Parathyroid adenoma (tissue), 2 donors: ENCODE measurements at regions not wholly inside any gene's neighbourhood (a gene's known extent, or its start where the extent isn't known, plus 50 kb on each side); places are given as distances from the start of the nearest gene placed in this dataset.

Experiments used
- H2AFZ ChIP-seq: fragments of 300-600 bp; sonication (generic); one replicate; pipeline ENCODE4 v1.7.0; 2017; ENCODE audit warnings: antibody characterized with exemption, mild to moderate bottlenecking
- H3K27ac ChIP-seq: fragments of 300-600 bp; sonication (generic); one replicate; pipeline ENCODE4 v1.7.0; 2017
- H3K27me3 ChIP-seq: fragments of 300-600 bp; sonication (generic); one replicate; pipeline ENCODE4 v1.7.0; 2017; ENCODE audit warnings: low read length; ENCODE audit not compliant: control insufficient read depth, insufficient read depth
- H3K36me3 ChIP-seq: fragments of 300-600 bp; sonication (generic); one replicate; pipeline ENCODE4 v1.7.0; 2017; ENCODE audit warnings: low read length; ENCODE audit not compliant: control insufficient read depth, insufficient read depth
- H3K4me1 ChIP-seq: fragments of 300-600 bp; sonication (generic); one replicate; pipeline ENCODE4 v1.7.0; 2017; ENCODE audit warnings: control low read depth
- H3K4me2 ChIP-seq: fragments of 300-600 bp; sonication (generic); one replicate; pipeline ENCODE4 v1.7.0; 2017; ENCODE audit warnings: low read length
- H3K4me3 ChIP-seq: fragments of 300-600 bp; sonication (generic); one replicate; pipeline ENCODE4 v1.7.0; 2017; ENCODE audit warnings: low read depth, low read length
- H3K79me2 ChIP-seq: fragments of 300-600 bp; sonication (generic); one replicate; pipeline ENCODE4 v1.7.0; 2017; ENCODE audit warnings: control low read depth
- H3K9ac ChIP-seq: fragments of 300-600 bp; sonication (generic); one replicate; pipeline ENCODE4 v1.7.0; 2017; ENCODE audit warnings: mild to moderate bottlenecking
- H3K9me3 ChIP-seq: fragments of 300-600 bp; sonication (generic); one replicate; pipeline ENCODE4 v1.7.0; 2017; ENCODE audit warnings: low read length; ENCODE audit not compliant: control insufficient read depth
- CTCF ChIP-seq: fragments of 300-600 bp; sonication (generic); IDR thresholded peaks from one replicate; pipeline ENCODE4 v1.7.0; 2017; ENCODE audit warnings: antibody characterized with exemption, mild to moderate bottlenecking
- donor health status: primary hyperparathyroidism.

- H3K79me2 ChIP-seq: no peaks in the 10 kb centered on the region
- H3K9ac ChIP-seq: no peak overlapping the region
- H3K4me2 ChIP-seq: no peak overlapping the region
- no peak overlapping the region for H3K27ac ChIP-seq
- no peaks in the 10 kb centered on the region for H3K27me3 ChIP-seq
- no peak for TF ChIP-seq CTCF
- H3K4me1 ChIP-seq: no peaks in the 10 kb centered on the region
- H3K9me3 ChIP-seq: no peaks in the 10 kb centered on the region
- H3K36me3 ChIP-seq: no peaks in the 10 kb centered on the region
- H2AFZ ChIP-seq: no peak overlapping the region
- H3K4me3 ChIP-seq: no peak overlapping the region
Measured at GRCh38 chr3:197431346-197431910, 124.3 kb downstream of the BDH1 start.

- no peaks in the 10 kb centered on the region for H3K4me1 ChIP-seq
- no peaks in the 10 kb centered on the region for H3K27me3 ChIP-seq
- no peak for TF ChIP-seq CTCF
- H3K9ac ChIP-seq: no peak overlapping the region
- no peaks in the 10 kb centered on the region for H3K9me3 ChIP-seq
- no peak overlapping the region for H3K4me3 ChIP-seq
- no peaks in the 10 kb centered on the region for H3K79me2 ChIP-seq
- no peak overlapping the region for H2AFZ ChIP-seq
- H3K4me2 ChIP-seq: no peak overlapping the region
- no peak overlapping the region for H3K27ac ChIP-seq
- H3K36me3 ChIP-seq: no peaks in the 10 kb centered on the region
Measured at GRCh38 chr3:197430934-197431333, 124.8 kb downstream of the BDH1 start.

GRCh38 chr3:197430502-197430901 is 125.3 kb downstream of the BDH1 start:
- no peaks in the 10 kb centered on the region for H3K79me2 ChIP-seq
- TF ChIP-seq CTCF: no peak
- no peak overlapping the region for H3K4me2 ChIP-seq
- no peak overlapping the region for H3K4me3 ChIP-seq
- no peak overlapping the region for H2AFZ ChIP-seq
- H3K4me1 ChIP-seq: no peaks in the 10 kb centered on the region
- H3K27ac ChIP-seq: no peak overlapping the region
- H3K9ac ChIP-seq: no peak overlapping the region
- H3K27me3 ChIP-seq: no peaks in the 10 kb centered on the region
- no peaks in the 10 kb centered on the region for H3K36me3 ChIP-seq
- H3K9me3 ChIP-seq: no peaks in the 10 kb centered on the region

DNA sequence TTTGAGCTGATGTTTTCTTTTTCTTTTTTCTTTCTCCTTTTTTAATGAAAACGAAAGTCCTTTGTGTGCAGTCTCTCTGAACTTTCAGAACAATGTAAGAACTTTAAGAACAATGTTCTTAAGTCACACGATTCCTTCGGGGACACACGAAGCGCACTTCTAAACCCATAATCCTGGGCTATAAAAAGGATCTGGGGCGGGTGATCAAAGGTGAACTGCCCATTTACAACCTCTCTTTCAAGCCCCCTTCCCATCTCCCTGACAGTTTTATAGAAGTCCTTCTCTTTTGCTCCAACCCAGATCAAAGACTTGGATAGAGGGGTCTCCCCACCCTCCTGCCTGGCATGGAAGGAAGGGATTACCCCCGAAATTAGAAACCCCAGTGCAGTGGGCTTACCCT is 126.8 kb downstream of the BDH1 start:
- H3K79me2 ChIP-seq: no peaks in the 10 kb centered on the region
- H3K27me3 ChIP-seq: no peaks in the 10 kb centered on the region
- H3K4me1 ChIP-seq: no peaks in the 10 kb centered on the region
- no peak overlapping the region for H3K9ac ChIP-seq
- no peak overlapping the region for H3K4me3 ChIP-seq
- no peak for TF ChIP-seq CTCF
- no peak overlapping the region for H3K27ac ChIP-seq
- H2AFZ ChIP-seq: no peak overlapping the region
- no peaks in the 10 kb centered on the region for H3K9me3 ChIP-seq
- no peaks in the 10 kb centered on the region for H3K36me3 ChIP-seq
- H3K4me2 ChIP-seq: no peak overlapping the region

DNA sequence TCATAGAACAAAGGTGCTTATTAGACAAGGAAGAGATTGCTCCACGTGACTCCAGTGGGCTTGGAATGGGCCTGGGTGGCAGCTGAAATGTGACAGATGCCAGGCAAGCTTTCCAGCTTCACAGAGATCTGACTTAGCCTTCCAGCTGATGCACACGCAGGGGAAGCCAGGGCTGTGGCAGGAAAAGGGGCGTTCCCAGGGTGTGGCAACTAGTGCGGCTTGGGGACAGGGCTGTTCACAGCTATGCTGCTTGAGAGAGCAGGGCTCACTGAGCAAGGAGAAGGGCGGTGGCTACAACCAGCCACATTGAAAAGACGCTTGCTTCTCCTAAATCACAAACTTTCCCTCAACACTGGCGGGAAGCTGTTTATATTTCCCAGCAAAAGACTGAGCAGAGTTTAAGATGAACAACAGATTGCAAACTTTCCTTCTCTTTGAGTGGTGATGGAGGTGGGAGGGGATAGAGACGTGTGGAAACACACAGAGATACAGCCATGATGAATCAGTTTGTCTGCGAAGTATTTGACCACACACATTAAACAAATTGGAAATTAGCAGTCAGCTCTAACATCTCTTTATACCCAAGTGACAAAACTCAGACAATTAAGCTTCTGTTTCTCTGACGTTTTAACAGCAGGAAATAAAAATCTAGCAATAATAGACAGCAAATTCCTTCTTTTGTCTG is 127.5 kb downstream of the BDH1 start:
- no peak for TF ChIP-seq CTCF
- Histone ChIP-seq H3K4me1 (no peaks in the 10 kb centered on the region), H3K36me3 (no peaks in the 10 kb centered on the region), H3K27me3 (no peaks in the 10 kb centered on the region), H3K79me2 (no peaks in the 10 kb centered on the region), H2AFZ (no peak overlapping the region), H3K27ac (no peak overlapping the region), H3K9me3 (no peaks in the 10 kb centered on the region), H3K9ac (no peak overlapping the region), H3K4me3 (no peak overlapping the region), H3K4me2 (no peak overlapping the region)
